ENCODE measurements at regions not wholly inside any gene's neighbourhood (a gene's known extent, or its start where the extent isn't known, plus 50 kb on each side); places are given as distances from the start of the nearest gene placed in this dataset.

GRCh38 chr2:15116830-15117229 lies 444.3 kb downstream of the NBAS start:
- TF ChIP-seq EP300 (IDR thresholded peaks at IDR 0.05; ENCODE audit: borderline replicate concordance): no peak
- no peak for TF ChIP-seq FOXM1 (IDR thresholded peaks at IDR 0.05; ENCODE audit: borderline replicate concordance, low read depth)
- no peak for TF ChIP-seq TAF1 (IDR thresholded peaks at IDR 0.05; ENCODE audit: low read depth)
- no peak for TF ChIP-seq USF1 (IDR thresholded peaks at IDR 0.05)
- no peak for TF ChIP-seq REST (IDR thresholded peaks at IDR 0.05; ENCODE audit: low read depth)
- no peak for TF ChIP-seq RAD21 (IDR thresholded peaks at IDR 0.05; ENCODE audit: low read depth)
- no peak for TF ChIP-seq ZBTB7A (IDR thresholded peaks at IDR 0.05; ENCODE audit: low read depth)
